ENCODE measurements at regions not wholly inside any gene's neighbourhood (a gene's known extent, or its start where the extent isn't known, plus 50 kb on each side); places are given as distances from the start of the nearest gene placed in this dataset.

DNA sequence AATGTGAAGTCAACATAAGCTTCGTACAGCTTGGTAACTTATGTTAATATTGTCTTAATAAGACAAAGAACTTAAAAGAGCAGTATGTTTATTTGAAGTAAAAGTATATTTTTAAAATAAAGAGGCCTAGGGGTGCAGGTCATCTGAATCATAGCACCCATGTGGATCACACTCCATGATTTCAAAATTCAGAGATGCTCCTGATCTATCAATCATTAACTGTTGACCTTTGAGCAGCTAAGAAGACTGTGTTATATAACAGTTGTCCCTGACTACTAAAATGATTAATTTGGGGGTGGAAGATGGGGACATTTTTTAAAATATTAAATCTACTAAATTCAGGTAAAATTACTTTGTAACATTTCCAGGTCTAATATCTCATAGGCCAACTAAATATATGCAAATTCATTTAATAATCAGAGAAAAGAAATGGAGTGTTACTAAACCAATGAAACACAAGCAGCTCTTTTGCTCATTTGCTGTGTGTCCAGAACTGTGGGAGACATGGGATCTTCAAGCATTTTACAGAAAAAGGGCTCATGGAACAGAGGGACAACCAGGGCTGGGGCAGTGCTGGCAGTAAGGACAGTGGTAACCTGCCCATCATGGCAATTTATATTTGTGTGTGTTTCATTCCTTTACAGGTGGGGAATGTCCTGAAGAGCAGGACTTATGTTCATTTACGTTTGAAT, 120.7 kb upstream of the PCED1B start:
- no peak overlapping the region for H3K27ac ChIP-seq
- TF ChIP-seq, protein P1, sequence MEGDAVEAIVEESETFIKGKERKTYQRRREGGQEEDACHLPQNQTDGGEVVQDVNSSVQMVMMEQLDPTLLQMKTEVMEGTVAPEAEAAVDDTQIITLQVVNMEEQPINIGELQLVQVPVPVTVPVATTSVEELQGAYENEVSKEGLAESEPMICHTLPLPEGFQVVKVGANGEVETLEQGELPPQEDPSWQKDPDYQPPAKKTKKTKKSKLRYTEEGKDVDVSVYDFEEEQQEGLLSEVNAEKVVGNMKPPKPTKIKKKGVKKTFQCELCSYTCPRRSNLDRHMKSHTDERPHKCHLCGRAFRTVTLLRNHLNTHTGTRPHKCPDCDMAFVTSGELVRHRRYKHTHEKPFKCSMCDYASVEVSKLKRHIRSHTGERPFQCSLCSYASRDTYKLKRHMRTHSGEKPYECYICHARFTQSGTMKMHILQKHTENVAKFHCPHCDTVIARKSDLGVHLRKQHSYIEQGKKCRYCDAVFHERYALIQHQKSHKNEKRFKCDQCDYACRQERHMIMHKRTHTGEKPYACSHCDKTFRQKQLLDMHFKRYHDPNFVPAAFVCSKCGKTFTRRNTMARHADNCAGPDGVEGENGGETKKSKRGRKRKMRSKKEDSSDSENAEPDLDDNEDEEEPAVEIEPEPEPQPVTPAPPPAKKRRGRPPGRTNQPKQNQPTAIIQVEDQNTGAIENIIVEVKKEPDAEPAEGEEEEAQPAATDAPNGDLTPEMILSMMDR (conservative IDR thresholded peaks at IDR 0.05) = no peak

DNA sequence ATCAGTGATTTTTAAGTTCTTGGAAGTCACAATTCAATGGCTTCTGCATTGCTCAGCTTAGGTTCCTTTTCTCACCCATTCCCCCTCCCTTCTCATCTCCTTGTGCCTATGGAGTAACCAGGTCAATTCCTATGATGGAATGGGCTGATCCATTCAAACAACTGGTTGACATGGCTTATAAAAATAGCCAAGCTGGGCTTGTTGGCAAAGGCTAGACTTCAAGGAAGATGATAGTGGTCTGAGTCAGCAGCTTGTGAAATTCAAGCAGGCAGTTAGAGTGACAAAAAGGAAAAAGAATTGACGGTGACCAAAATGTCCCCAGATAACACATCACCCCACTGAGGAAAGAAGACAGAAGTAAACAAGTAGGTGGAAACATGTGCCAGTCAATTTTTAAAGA, 119.9 kb upstream of the PCED1B start:
- TF ChIP-seq, protein P1 (conservative IDR thresholded peaks at IDR 0.05) = no peak
- H3K27ac ChIP-seq = no peak overlapping the region

DNA sequence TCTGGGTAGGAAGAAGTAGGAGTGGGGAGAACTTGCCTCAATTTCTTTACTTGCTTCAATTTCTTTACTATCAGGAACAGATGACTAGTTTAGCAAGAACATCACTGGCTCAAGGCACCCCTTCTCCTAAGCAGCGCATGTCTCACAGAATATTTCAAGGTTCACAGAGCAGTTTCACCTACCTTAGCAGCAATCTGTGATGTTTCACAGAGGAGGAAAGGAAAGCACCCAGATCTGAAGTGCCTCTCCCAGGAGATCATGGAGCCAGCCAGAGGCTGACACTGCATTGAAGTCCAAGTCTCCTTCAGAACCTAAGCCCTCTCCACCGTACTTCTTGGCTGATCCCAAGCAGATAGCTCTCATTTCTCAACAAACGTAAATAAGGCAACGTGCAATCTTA, 118.7 kb upstream of the PCED1B start:
- no peak overlapping the region for H3K27ac ChIP-seq
- TF ChIP-seq, protein P1 (conservative IDR thresholded peaks at IDR 0.05) = no peak

DNA sequence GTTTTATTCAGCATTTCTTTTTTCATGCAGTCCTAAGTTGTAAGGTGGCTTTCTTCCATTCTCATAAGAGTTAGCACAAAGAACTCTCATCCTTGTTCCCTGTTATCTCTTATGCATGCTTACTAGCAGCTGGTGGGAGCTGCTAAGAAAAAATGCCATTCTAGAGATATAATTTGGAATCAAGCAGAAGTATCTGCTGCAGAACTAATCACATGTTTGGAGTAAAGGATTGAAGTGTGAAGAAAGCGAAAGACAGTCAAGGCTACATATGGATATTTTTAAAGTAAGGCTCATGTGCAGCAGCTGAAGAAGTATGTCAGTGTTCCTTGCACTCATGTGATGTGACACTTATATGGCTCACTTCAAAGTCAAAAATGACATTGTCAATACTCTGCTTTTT, 116.2 kb upstream of the PCED1B start:
- TF ChIP-seq, protein P1 (conservative IDR thresholded peaks at IDR 0.05) = no peak
- no peak overlapping the region for H3K27ac ChIP-seq

DNA sequence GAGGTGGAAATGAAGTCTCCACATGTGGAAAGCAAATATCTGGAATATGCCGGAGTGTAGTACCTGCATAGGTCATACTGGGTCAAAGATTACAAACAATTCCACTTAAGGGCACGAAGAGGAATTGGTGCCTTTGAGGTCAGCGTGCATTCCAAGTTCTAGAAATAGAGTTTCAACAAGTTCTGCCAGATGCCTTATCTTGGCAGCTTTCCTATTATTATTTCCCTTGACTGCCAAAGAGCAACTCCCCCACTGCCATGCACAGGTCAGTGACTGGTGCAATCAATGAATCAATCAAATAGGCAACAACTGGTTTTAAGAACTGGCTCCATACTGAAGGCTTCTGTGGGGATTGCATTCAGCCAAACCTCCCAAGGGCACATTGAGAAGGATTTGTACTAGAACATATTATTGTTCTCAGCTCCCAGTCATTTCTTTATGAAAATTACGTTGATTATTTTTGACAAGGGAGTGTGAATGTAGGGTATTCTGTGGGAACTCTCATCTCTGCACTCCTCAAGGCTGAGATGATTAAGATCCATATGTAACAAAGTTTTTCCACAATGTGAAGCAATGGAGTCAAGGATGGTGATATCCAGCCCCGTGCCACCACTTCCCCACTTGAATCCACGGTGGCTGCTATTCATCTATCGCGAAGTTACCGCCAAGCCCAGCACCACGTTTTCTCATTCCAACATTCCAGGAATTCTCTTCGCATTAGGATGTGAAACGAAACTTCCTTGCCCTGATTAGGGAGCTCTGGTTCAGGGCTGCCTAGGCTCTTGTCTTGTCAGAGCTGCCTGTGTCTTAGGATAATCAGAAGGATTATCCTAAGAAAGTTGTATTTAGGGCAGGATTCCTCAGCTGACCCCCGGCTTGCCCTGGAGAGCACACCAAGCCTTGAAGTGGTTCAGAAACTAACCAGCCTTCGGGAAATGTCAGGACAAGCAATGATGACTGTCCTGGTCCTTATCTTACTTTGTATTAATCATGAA, 115.1 kb upstream of the PCED1B start:
- TF ChIP-seq, protein P1 (conservative IDR thresholded peaks at IDR 0.05) = no peak
- no peak overlapping the region for H3K27ac ChIP-seq

DNA sequence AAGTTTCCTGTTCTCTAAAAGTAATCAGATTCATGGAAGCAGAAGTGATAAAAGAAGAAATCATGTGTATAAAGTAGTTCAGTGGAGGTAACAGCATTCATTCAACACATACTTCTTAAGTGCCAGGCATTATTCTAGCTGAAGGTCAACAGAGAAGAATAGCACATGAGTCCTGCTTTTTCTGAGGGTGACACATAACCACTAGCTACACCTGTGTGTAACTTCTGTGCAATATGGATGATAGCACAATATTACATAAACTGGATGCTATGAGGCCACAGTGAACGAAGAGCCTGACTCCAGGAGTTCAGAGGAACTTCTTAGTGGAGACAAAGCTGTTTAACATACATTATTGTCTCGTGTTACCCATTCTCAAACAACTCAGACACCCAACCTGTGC, 114.3 kb upstream of the PCED1B start:
- TF ChIP-seq, protein P1 (conservative IDR thresholded peaks at IDR 0.05) = no peak
- no peak overlapping the region for H3K27ac ChIP-seq

DNA sequence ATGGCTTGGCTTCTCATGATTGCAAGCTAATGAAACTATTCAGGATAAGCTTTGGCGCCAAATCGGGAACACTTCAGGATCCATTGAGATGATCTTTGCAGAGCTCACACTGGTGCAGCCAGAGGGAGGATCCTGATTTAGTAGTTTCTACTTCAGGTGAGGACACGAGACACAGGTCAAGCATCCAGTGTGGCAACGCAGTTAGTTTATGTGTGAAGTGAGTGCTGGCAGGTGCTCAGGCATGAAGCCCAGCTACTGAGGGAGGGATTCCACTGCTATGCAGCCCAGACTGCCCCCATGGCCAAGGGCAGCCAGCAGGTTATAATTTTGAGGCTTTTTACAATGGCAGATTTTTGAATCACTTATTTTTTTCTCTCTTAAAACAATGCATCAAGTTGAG, 113.5 kb upstream of the PCED1B start:
- TF ChIP-seq, protein P1 (conservative IDR thresholded peaks at IDR 0.05) = no peak
- H3K27ac ChIP-seq = no peak overlapping the region
